ENCODE measurements at regions not wholly inside any gene's neighbourhood (a gene's known extent, or its start where the extent isn't known, plus 50 kb on each side); places are given as distances from the start of the nearest gene placed in this dataset.
"Not testable (repeated sequence)": the region's sequence is repeated elsewhere in the genome, so short reads cannot be mapped to it uniquely, and the experiment has no call there.

DNA sequence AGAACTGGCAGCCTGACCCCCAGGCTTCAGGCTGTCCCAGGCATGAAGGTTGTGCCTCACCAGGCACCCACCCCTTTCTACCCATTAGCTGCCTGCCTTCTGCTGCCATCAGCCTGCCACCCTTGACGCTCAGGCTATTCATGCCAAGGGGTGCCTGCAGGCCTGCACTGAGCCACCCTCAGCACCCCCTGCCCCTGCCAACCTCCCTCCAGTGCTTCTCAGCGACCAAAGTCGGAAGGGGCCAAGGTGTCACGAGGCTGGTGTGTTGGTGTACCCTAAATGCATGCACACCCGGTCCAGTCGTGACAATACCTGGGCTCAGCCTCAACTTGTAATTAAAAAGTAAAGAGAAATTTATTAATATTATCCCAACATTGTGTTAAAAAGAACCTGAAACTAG is 422.7 kb downstream of the ARL4A start:
- TF ChIP-seq EZH2 (IDR thresholded peaks at IDR 0.05; ENCODE audit: low read depth): no peak
- TF ChIP-seq, protein P1, sequence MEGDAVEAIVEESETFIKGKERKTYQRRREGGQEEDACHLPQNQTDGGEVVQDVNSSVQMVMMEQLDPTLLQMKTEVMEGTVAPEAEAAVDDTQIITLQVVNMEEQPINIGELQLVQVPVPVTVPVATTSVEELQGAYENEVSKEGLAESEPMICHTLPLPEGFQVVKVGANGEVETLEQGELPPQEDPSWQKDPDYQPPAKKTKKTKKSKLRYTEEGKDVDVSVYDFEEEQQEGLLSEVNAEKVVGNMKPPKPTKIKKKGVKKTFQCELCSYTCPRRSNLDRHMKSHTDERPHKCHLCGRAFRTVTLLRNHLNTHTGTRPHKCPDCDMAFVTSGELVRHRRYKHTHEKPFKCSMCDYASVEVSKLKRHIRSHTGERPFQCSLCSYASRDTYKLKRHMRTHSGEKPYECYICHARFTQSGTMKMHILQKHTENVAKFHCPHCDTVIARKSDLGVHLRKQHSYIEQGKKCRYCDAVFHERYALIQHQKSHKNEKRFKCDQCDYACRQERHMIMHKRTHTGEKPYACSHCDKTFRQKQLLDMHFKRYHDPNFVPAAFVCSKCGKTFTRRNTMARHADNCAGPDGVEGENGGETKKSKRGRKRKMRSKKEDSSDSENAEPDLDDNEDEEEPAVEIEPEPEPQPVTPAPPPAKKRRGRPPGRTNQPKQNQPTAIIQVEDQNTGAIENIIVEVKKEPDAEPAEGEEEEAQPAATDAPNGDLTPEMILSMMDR (conservative IDR thresholded peaks at IDR 0.05): no peak

GRCh38 chr7:13111230-13111629 is 423.8 kb downstream of the ARL4A start:
- Histone ChIP-seq H3K9me3 (ENCODE audit: insufficient read depth, low read depth) (no peaks in the 10 kb centered on the region), H4K20me1 (ENCODE audit: insufficient read depth) (no peaks in the 10 kb centered on the region), H3K27ac (no peak overlapping the region), H3K4me1 (replicated peaks; ENCODE audit: insufficient read depth) (no peaks in the 10 kb centered on the region), H3K36me3 (ENCODE audit: low read depth) (no peaks in the 10 kb centered on the region), H3K27me3 (ENCODE audit: insufficient read depth, low read depth) (no peaks in the 10 kb centered on the region), H3K9me2 (ENCODE audit: insufficient read depth) (no peaks in the 10 kb centered on the region), H3K79me2 (ENCODE audit: low read depth) (no peaks in the 10 kb centered on the region), H3F3A (ENCODE audit: insufficient read depth, low read depth) (no peaks in the 10 kb centered on the region), H3K4me2 (no peak overlapping the region), H2AFZ (no peak overlapping the region), H3K4me3 (no peak overlapping the region)
- ChIA-PET CTCF (interaction anchor here (0.7 kb wide), 1 partner anchor 424 kb away, joined by 3 read pairs; no protein-coding TSS in a partner anchor), POLR2A (ENCODE audit: unreplicated experiment) (no interaction called here)
- BruUV-seq (replicated peaks): no TSS peak
- intact Hi-C loops (cut with micrococcal nuclease; ENCODE audit: unreplicated experiment): no loop called here
- no peak for TF ChIP-seq EZH2 (IDR thresholded peaks at IDR 0.05; ENCODE audit: low read depth)
- TF ChIP-seq, protein P1 (conservative IDR thresholded peaks at IDR 0.05): no peak
- DNase-seq: no peak

More for the DNA sequence above, 422.7 kb downstream of the ARL4A start:
- no peaks in the 10 kb centered on the region for H4K20me1 ChIP-seq (ENCODE audit: insufficient read depth)
- no peak overlapping the region for H3K4me3 ChIP-seq
- no peak overlapping the region for H3K4me2 ChIP-seq
- POLR2A ChIA-PET (ENCODE audit: unreplicated experiment): no interaction called here
- H3K4me1 ChIP-seq (replicated peaks; ENCODE audit: insufficient read depth): no peaks in the 10 kb centered on the region
- CTCF ChIA-PET: no interaction called here
- H3K9me3 ChIP-seq (ENCODE audit: insufficient read depth, low read depth): no peaks in the 10 kb centered on the region
- intact Hi-C loops (cut with micrococcal nuclease; ENCODE audit: unreplicated experiment): no loop called here
- no peak for DNase-seq
- no peaks in the 10 kb centered on the region for H3K79me2 ChIP-seq (ENCODE audit: low read depth)
- H3K36me3 ChIP-seq (ENCODE audit: low read depth): no peaks in the 10 kb centered on the region
- no peaks in the 10 kb centered on the region for H3K9me2 ChIP-seq (ENCODE audit: insufficient read depth)
- no peak overlapping the region for H2AFZ ChIP-seq
- no peaks in the 10 kb centered on the region for H3F3A ChIP-seq (ENCODE audit: insufficient read depth, low read depth)
- H3K27ac ChIP-seq: no peak overlapping the region
- no peaks in the 10 kb centered on the region for H3K27me3 ChIP-seq (ENCODE audit: insufficient read depth, low read depth)
- BruUV-seq (replicated peaks): no TSS peak

GRCh38 chr7:13114240-13114639 is 426.8 kb downstream of the ARL4A start:
- H3K9me3 ChIP-seq (ENCODE audit: insufficient read depth, low read depth); POLR2A ChIA-PET (ENCODE audit: unreplicated experiment); CTCF ChIA-PET; H3K36me3 ChIP-seq (ENCODE audit: low read depth); intact Hi-C loops (cut with micrococcal nuclease; ENCODE audit: unreplicated experiment); H4K20me1 ChIP-seq (ENCODE audit: insufficient read depth); H3F3A ChIP-seq (ENCODE audit: insufficient read depth, low read depth); H3K4me1 ChIP-seq (replicated peaks; ENCODE audit: insufficient read depth); DNase-seq; BruUV-seq (replicated peaks); H3K4me2 ChIP-seq; H3K79me2 ChIP-seq (ENCODE audit: low read depth); H3K27me3 ChIP-seq (ENCODE audit: insufficient read depth, low read depth); H3K27ac ChIP-seq; H3K9me2 ChIP-seq (ENCODE audit: insufficient read depth); H3K4me3 ChIP-seq; H2AFZ ChIP-seq: not testable (repeated sequence)

GRCh38 chr7:13115157-13115772 is 427.8 kb downstream of the ARL4A start:
- ChIA-PET CTCF (no interaction called here), POLR2A (ENCODE audit: unreplicated experiment) (no interaction called here)
- no peaks in the 10 kb centered on the region for H3K9me3 ChIP-seq (ENCODE audit: insufficient read depth, low read depth)
- intact Hi-C loops (cut with micrococcal nuclease; ENCODE audit: unreplicated experiment): no loop called here
- H2AFZ ChIP-seq: peak overlapping the region; percentile 35; the same call in 1 of the 2 replicates
- H4K20me1 ChIP-seq (ENCODE audit: insufficient read depth): no peaks in the 10 kb centered on the region
- no peaks in the 10 kb centered on the region for H3K79me2 ChIP-seq (ENCODE audit: low read depth)
- H3K27me3 ChIP-seq (ENCODE audit: insufficient read depth, low read depth): no peaks in the 10 kb centered on the region
- no peaks in the 10 kb centered on the region for H3K36me3 ChIP-seq (ENCODE audit: low read depth)
- H3K4me3 ChIP-seq: no peak overlapping the region
- H3K4me1 ChIP-seq (replicated peaks; ENCODE audit: insufficient read depth): no peaks in the 10 kb centered on the region
- no peaks in the 10 kb centered on the region for H3K9me2 ChIP-seq (ENCODE audit: insufficient read depth)
- no peaks in the 10 kb centered on the region for H3F3A ChIP-seq (ENCODE audit: insufficient read depth, low read depth)
- no peak for DNase-seq
- no peak for TF ChIP-seq EZH2 (IDR thresholded peaks at IDR 0.05; ENCODE audit: low read depth)
- TF ChIP-seq, protein P1 (conservative IDR thresholded peaks at IDR 0.05): no peak
- no peak overlapping the region for H3K27ac ChIP-seq
- no peak overlapping the region for H3K4me2 ChIP-seq
- BruUV-seq (replicated peaks): no TSS peak

Data from PC-9 (cell line).